ENCODE measurements at regions not wholly inside any gene's neighbourhood (a gene's known extent, or its start where the extent isn't known, plus 50 kb on each side); places are given as distances from the start of the nearest gene placed in this dataset.

- no peak for DNase-seq (ENCODE audit: low read depth, low spot score)
- intact Hi-C loops (cut with micrococcal nuclease) (no loop called here), dilution Hi-C loops (cut with MboI; ENCODE audit: extremely low pct_ligation_motif_present, low sequenced_read_pairs) (no loop called here)
- Histone ChIP-seq H2AFZ (ENCODE audit: low read depth, low read length) (no peak overlapping the region), H3K4me3 (replicated peaks in 1 of 3; ENCODE audit: insufficient read depth in 1 of 3, low read depth in 1 of 3, low read length in 3 of 3) (no peak overlapping the region), H3K4me2 (ENCODE audit: insufficient read depth, low read length) (no peak overlapping the region), H3K9me1 (replicated peaks; ENCODE audit: control insufficient read depth, extremely low read depth, insufficient read depth, low read length) (no peaks in the 10 kb centered on the region), H4K20me1 (replicated peaks; ENCODE audit: control insufficient read depth, extremely low read depth, insufficient read depth, low read length) (no peaks in the 10 kb centered on the region), H3K27me3 (ENCODE audit: control insufficient read depth in 2 of 2, insufficient read depth in 2 of 2, low read length in 2 of 2) (no peaks in the 10 kb centered on the region), H3K9me3 (replicated peaks; ENCODE audit: control insufficient read depth, insufficient read depth, low read length) (no peaks in the 10 kb centered on the region), H3K4me1 (ENCODE audit: control insufficient read depth, extremely low read depth, insufficient read depth, low read length) (no peaks in the 10 kb centered on the region), H3K27ac (ENCODE audit: insufficient read depth, low read depth, low read length) (no peak overlapping the region), H3K36me3 (ENCODE audit: control insufficient read depth in 2 of 2, extremely low read depth in 1 of 2, insufficient read depth in 2 of 2, low read length in 2 of 2) (no peaks in the 10 kb centered on the region), H3K79me2 (ENCODE audit: control insufficient read depth, insufficient read depth, low read length) (no peaks in the 10 kb centered on the region), H3K9ac (replicated peaks; ENCODE audit: extremely low read depth, insufficient read depth, low read length) (no peak overlapping the region)
- POLR2A ChIA-PET: no interaction called here
- TF ChIP-seq POLR2AphosphoS5 (IDR thresholded peaks at IDR 0.05; ENCODE audit: insufficient read depth, low read depth, low read length) (no peak), CTCF (IDR thresholded peaks at IDR 0.05; ENCODE audit: extremely low read depth in 1 of 2, insufficient read depth in 1 of 2, low read depth in 1 of 2, low read length in 2 of 2) (no peak), GATA2 (IDR thresholded peaks at IDR 0.05; ENCODE audit: insufficient read depth, insufficient read length, low read depth, low read length) (no peak), MYC (IDR thresholded peaks at IDR 0.05; ENCODE audit: low read depth, low read length) (no peak), MAX (IDR thresholded peaks at IDR 0.05; ENCODE audit: insufficient read depth, insufficient read length) (no peak), EZH2 (IDR thresholded peaks at IDR 0.05; ENCODE audit: borderline replicate concordance, low read depth, low read length, severe bottlenecking) (no peak), POLR2A (IDR thresholded peaks at IDR 0.05; ENCODE audit: low read depth, low read length) (no peak)
- CTCF ChIA-PET: interaction anchor here (1.0 kb wide), 1 partner anchor 378 kb away, joined by 3 read pairs; no protein-coding TSS in a partner anchor
- FAIRE-seq: peak; percentile 28
- BruUV-seq (replicated peaks): no TSS peak
Observed at GRCh38 chr5:89105836-89106235, 222.9 kb upstream of the MEF2C start.

All from endothelial cell of umbilical vein (primary cell).